WTC11 (cell line): ENCODE measurements at regions not wholly inside any gene's neighbourhood (a gene's known extent, or its start where the extent isn't known, plus 50 kb on each side); places are given as distances from the start of the nearest gene placed in this dataset.

Source experiments
- ATAC-seq: fragments of 200-7000 bp; cut with Tn5 transposase; 2 replicates; pipeline ENCODE4 v1.10.0; 2021; ENCODE audit warnings: mild to moderate bottlenecking, moderate library complexity
- CTCF ChIA-PET: fragments of 300-600 bp; sonication (Branson Sonifier 250); formaldehyde crosslinking; loops from one replicate; lab custom pipeline; 2021; ENCODE audit warnings: antibody characterized with exemption; lab: Charles Lee
- POLR2A ChIA-PET: fragments of 350-600 bp; sonication (Branson Sonifier 250); formaldehyde crosslinking; loops from one replicate; lab custom pipeline; 2021; ENCODE audit warnings: antibody characterized with exemption; lab: Charles Lee
- DNase-seq: peaks from one replicate; pipeline ENCODE4 v3.0.0; 2021; ENCODE audit warnings: low spot score
- H3K27ac Mint-ChIP-seq: 2 replicates; pipeline ENCODE4 v1.8.0; 2021; ENCODE audit warnings: mixed read lengths
- H3K27me3 Mint-ChIP-seq: 2 replicates; pipeline ENCODE4 v1.8.0; 2021; ENCODE audit warnings: low read depth, mild to moderate bottlenecking, moderate library complexity, mixed read lengths
- H3K36me3 Mint-ChIP-seq: 2 replicates; pipeline ENCODE4 v1.8.0; 2021; ENCODE audit warnings: mixed read lengths
- H3K4me1 Mint-ChIP-seq: 2 replicates; pipeline ENCODE4 v1.8.0; 2022; ENCODE audit warnings: mixed read lengths
- H3K4me3 Mint-ChIP-seq: 2 replicates; pipeline ENCODE4 v1.8.0; 2021; ENCODE audit warnings: mild to moderate bottlenecking, moderate library complexity, mixed read lengths
- H3K9me3 Mint-ChIP-seq: 2 replicates; pipeline ENCODE4 v1.8.0; 2021; ENCODE audit warnings: mixed read lengths
- CDX4 ChIP-seq: fragments of 250-450 bp; sonication (Bioruptor Pico); IDR thresholded peaks from 2 replicates; pipeline ENCODE4 v1.9.0; 2021; ENCODE audit warnings: moderate library complexity, mild to moderate bottlenecking, inconsistent platforms, borderline replicate concordance
- E2F1 ChIP-seq: sonication (generic); formaldehyde crosslinking; IDR thresholded peaks from 2 replicates; pipeline ENCODE4 v1.8.0; 2022; ENCODE audit warnings: mild to moderate bottlenecking, missing genetic modification reagents
- ELF4 ChIP-seq: sonication (generic); formaldehyde crosslinking; IDR thresholded peaks from 2 replicates; pipeline ENCODE4 v1.8.1; 2022; ENCODE audit warnings: low read depth, mild to moderate bottlenecking, moderate library complexity, missing genetic modification reagents
- FOXJ3 ChIP-seq: sonication (generic); formaldehyde crosslinking; IDR thresholded peaks from 2 replicates; pipeline ENCODE4 v1.9.0; 2021; ENCODE audit warnings: missing genetic modification reagents, mild to moderate bottlenecking, borderline replicate concordance
- FOXP1 ChIP-seq: sonication (generic); formaldehyde crosslinking; IDR thresholded peaks from 2 replicates; pipeline ENCODE4 v1.8.0; 2022; ENCODE audit warnings: missing genetic modification reagents, mild to moderate bottlenecking, moderate library complexity, borderline replicate concordance
- IRF1 ChIP-seq: sonication (generic); formaldehyde crosslinking; IDR thresholded peaks from 2 replicates; pipeline ENCODE4 v1.8.0; 2023; ENCODE audit warnings: missing genetic modification reagents
- IRF2 ChIP-seq: sonication (generic); formaldehyde crosslinking; IDR thresholded peaks from 2 replicates; pipeline ENCODE4 v1.8.0; 2022; ENCODE audit warnings: low read depth, missing genetic modification reagents, borderline replicate concordance
- JUN ChIP-seq: sonication (generic); formaldehyde crosslinking; IDR thresholded peaks from 2 replicates; pipeline ENCODE4 v1.8.0; 2023; ENCODE audit warnings: mild to moderate bottlenecking, missing genetic modification reagents
- KAT7 ChIP-seq: sonication (generic); formaldehyde crosslinking; IDR thresholded peaks from 2 replicates; pipeline ENCODE4 v1.8.1; 2023; ENCODE audit warnings: missing genetic modification reagents, mild to moderate bottlenecking, borderline replicate concordance
- MAX ChIP-seq: sonication (generic); formaldehyde crosslinking; IDR thresholded peaks from 2 replicates; pipeline ENCODE4 v1.8.0; 2022; ENCODE audit warnings: mild to moderate bottlenecking, missing genetic modification reagents
- MXD4 ChIP-seq: fragments of 250-450 bp; sonication (Bioruptor Pico); IDR thresholded peaks from 2 replicates; pipeline ENCODE4 v1.8.0; 2021; ENCODE audit warnings: mild to moderate bottlenecking, moderate library complexity, borderline replicate concordance
- NR3C1 ChIP-seq: sonication (generic); formaldehyde crosslinking; conservative IDR thresholded peaks from 2 replicates; pipeline ENCODE4 v1.8.1; 2023; ENCODE audit warnings: low read depth, mild to moderate bottlenecking, missing genetic modification reagents
- SOX15 ChIP-seq: fragments of 250-450 bp; sonication (Bioruptor Pico); IDR thresholded peaks from 2 replicates; pipeline ENCODE4 v1.9.0; 2021; ENCODE audit warnings: mild to moderate bottlenecking
- TEAD1 ChIP-seq: sonication (generic); formaldehyde crosslinking; IDR thresholded peaks from 2 replicates; pipeline ENCODE4 v1.8.0; 2022; ENCODE audit warnings: mild to moderate bottlenecking, missing genetic modification reagents
- TEAD4 ChIP-seq: sonication (generic); formaldehyde crosslinking; IDR thresholded peaks from 2 replicates; pipeline ENCODE4 v1.8.0; 2022; ENCODE audit warnings: mild to moderate bottlenecking, missing genetic modification reagents
- USF1 ChIP-seq: sonication (generic); formaldehyde crosslinking; IDR thresholded peaks from 2 replicates; pipeline ENCODE4 v1.8.0; 2022; ENCODE audit warnings: mild to moderate bottlenecking, missing genetic modification reagents
- ZBTB43 ChIP-seq: sonication (generic); formaldehyde crosslinking; IDR thresholded peaks from 2 replicates; pipeline ENCODE4 v1.8.1; 2023; ENCODE audit warnings: mild to moderate bottlenecking, missing genetic modification reagents
- ZNF121 ChIP-seq: sonication (generic); formaldehyde crosslinking; IDR thresholded peaks from 2 replicates; pipeline ENCODE4 v1.8.0; 2023; ENCODE audit warnings: missing genetic modification reagents
- ZNF138 ChIP-seq: sonication (generic); formaldehyde crosslinking; conservative IDR thresholded peaks from 2 replicates; pipeline ENCODE4 v1.8.1; 2022; ENCODE audit warnings: mild to moderate bottlenecking, moderate library complexity, missing genetic modification reagents
- ZNF219 ChIP-seq: sonication (generic); formaldehyde crosslinking; IDR thresholded peaks from 2 replicates; pipeline ENCODE4 v1.8.0; 2023; ENCODE audit warnings: missing genetic modification reagents, mild to moderate bottlenecking, borderline replicate concordance
- ZNF281 ChIP-seq: sonication (generic); formaldehyde crosslinking; IDR thresholded peaks from 2 replicates; pipeline ENCODE4 v1.8.0; 2023; ENCODE audit warnings: mild to moderate bottlenecking, missing genetic modification reagents
- ZNF317 ChIP-seq: sonication (generic); formaldehyde crosslinking; IDR thresholded peaks from 2 replicates; pipeline ENCODE4 v1.8.1; 2023; ENCODE audit warnings: low read depth, mild to moderate bottlenecking, moderate library complexity, missing genetic modification reagents, borderline replicate concordance
- ZNF671 ChIP-seq: fragments of 250-450 bp; sonication (Bioruptor Pico); IDR thresholded peaks from 2 replicates; pipeline ENCODE4 v1.8.0; 2021; ENCODE audit warnings: mild to moderate bottlenecking
- ZSCAN18 ChIP-seq: fragments of 250-450 bp; sonication (Bioruptor Pico); IDR thresholded peaks from 2 replicates; pipeline ENCODE4 v2.1.2; 2022; ENCODE audit warnings: mild to moderate bottlenecking, moderate library complexity

GRCh38 chr5:121158451-121158850, 693.2 kb upstream of the FTMT start (continued):
- TF ChIP-seq ZSCAN18 (no peak), ZNF317 (no peak), KAT7 (no peak), ZNF281 (no peak), TEAD4 (CRISPR knock-in tag) (no peak), E2F1 (no peak)

- TF ChIP-seq TEAD1: no peak
- no peak for TF ChIP-seq SOX15
- no peak for TF ChIP-seq ZNF317
- TF ChIP-seq IRF1 (CRISPR knock-in tag): no peak
- no peak for TF ChIP-seq ZNF138
- no peak for TF ChIP-seq MAX (CRISPR knock-in tag)
- no peak for TF ChIP-seq IRF2 (CRISPR knock-in tag)
- no peak for TF ChIP-seq ZNF219 (CRISPR knock-in tag)
- TF ChIP-seq ZNF671 (CRISPR knock-in tag): no peak
- Mint-ChIP-seq H3K4me3 (no peak overlapping the region), H3K27me3 (no peaks in the 10 kb centered on the region), H3K4me1 (peaks cover 20% of the 10 kb centered on the region), H3K9me3 (no peaks in the 10 kb centered on the region), H3K36me3 (no peaks in the 10 kb centered on the region), H3K27ac (no peak overlapping the region)
- POLR2A ChIA-PET: no interaction called here
- ATAC-seq: no peak
- CTCF ChIA-PET: no interaction called here
- DNase-seq: no peak
These were observed 691.1 kb upstream of the FTMT start for GRCh38 chr5:121160591-121160990.

GRCh38 chr5:121164632-121165031, 687.0 kb upstream of the FTMT start:
- no peak overlapping the region for H3K4me3 Mint-ChIP-seq
- H3K9me3 Mint-ChIP-seq: peaks cover 14% of the 10 kb centered on the region
- no peak for DNase-seq
- ChIA-PET CTCF (no interaction called here), POLR2A (no interaction called here)
- peaks cover 4% of the 10 kb centered on the region; the same call in 1 of the 2 replicates for H3K36me3 Mint-ChIP-seq
- ATAC-seq: no peak
- H3K4me1 Mint-ChIP-seq: peaks cover 5% of the 10 kb centered on the region; the same call in 1 of the 2 replicates
- no peaks in the 10 kb centered on the region for H3K27me3 Mint-ChIP-seq
- H3K27ac Mint-ChIP-seq: peak overlapping the region; percentile 13; the same call in 1 of the 2 replicates
- TF ChIP-seq CDX4 (CRISPR knock-in tag) (no peak), NR3C1 (CRISPR knock-in tag) (no peak), FOXJ3 (CRISPR knock-in tag) (no peak), JUN (CRISPR knock-in tag) (no peak), ZBTB43 (CRISPR knock-in tag) (no peak), ZNF121 (no peak), USF1 (CRISPR knock-in tag) (no peak), ZNF671 (CRISPR knock-in tag) (no peak), FOXP1 (CRISPR knock-in tag) (no peak), MXD4 (no peak), ELF4 (no peak)
